ENCODE measurements at regions not wholly inside any gene's neighbourhood (a gene's known extent, or its start where the extent isn't known, plus 50 kb on each side); places are given as distances from the start of the nearest gene placed in this dataset.
A peak's percentile ranks its signal among the peaks of the same experiment; 100 is the strongest.
"Not testable (repeated sequence)": the region's sequence is repeated elsewhere in the genome, so short reads cannot be mapped to it uniquely, and the experiment has no call there.

GRCh38 chr7:17396692-17397091, 98.2 kb downstream of the AHR start:
- no peak for DNase-seq

GRCh38 chr7:17401791-17402627, 103.6 kb downstream of the AHR start:
- peak; percentile 82 for DNase-seq

GRCh38 chr7:17402628-17403278, 104.3 kb downstream of the AHR start:
- peak; percentile 76 for DNase-seq

- DNase-seq, result no peak
These were observed 105.6 kb downstream of the AHR start for GRCh38 chr7:17404006-17404405.

- DNase-seq, result no peak
These were observed 107.3 kb downstream of the AHR start for GRCh38 chr7:17405786-17406185.

GRCh38 chr7:17406738-17407137, 108.3 kb downstream of the AHR start:
- DNase-seq, result no peak

GRCh38 chr7:17407229-17407628, 108.8 kb downstream of the AHR start:
- no peak for DNase-seq

GRCh38 chr7:17408245-17408903, 109.9 kb downstream of the AHR start:
- no peak for DNase-seq

- no peak for DNase-seq
These were observed 110.4 kb downstream of the AHR start for GRCh38 chr7:17408904-17409290.

GRCh38 chr7:17411922-17412321, 113.5 kb downstream of the AHR start:
- no peak for DNase-seq

- no peak for DNase-seq
These were observed 114.4 kb downstream of the AHR start for GRCh38 chr7:17412883-17413282.

GRCh38 chr7:17415955-17416354, 117.5 kb downstream of the AHR start:
- DNase-seq, result no peak

- DNase-seq, result not testable (repeated sequence)
These were observed 122.0 kb downstream of the AHR start for GRCh38 chr7:17420308-17421015.

- DNase-seq, result no peak
These were observed 123.5 kb downstream of the AHR start for GRCh38 chr7:17421941-17422340.

- no peak for DNase-seq
These were observed 124.5 kb downstream of the AHR start for GRCh38 chr7:17422966-17423365.

GRCh38 chr7:17427924-17428323, 129.5 kb downstream of the AHR start:
- DNase-seq, result no peak

- DNase-seq, result no peak
These were observed 131.1 kb downstream of the AHR start for GRCh38 chr7:17429579-17429978.

GRCh38 chr7:17432793-17433192, 134.3 kb downstream of the AHR start:
- no peak for DNase-seq

- DNase-seq, result no peak
These were observed 135.7 kb downstream of the AHR start for GRCh38 chr7:17434191-17434590.

- DNase-seq, result no peak
These were observed 136.6 kb downstream of the AHR start for GRCh38 chr7:17434841-17435692.

GRCh38 chr7:17436126-17436525, 137.7 kb downstream of the AHR start:
- DNase-seq, result no peak

GRCh38 chr7:17437586-17437985, 139.1 kb downstream of the AHR start:
- DNase-seq, result no peak
